Retina (tissue), 1 donor: ENCODE measurements at regions not wholly inside any gene's neighbourhood (a gene's known extent, or its start where the extent isn't known, plus 50 kb on each side); places are given as distances from the start of the nearest gene placed in this dataset.
"Not testable (repeated sequence)": the region's sequence is repeated elsewhere in the genome, so short reads cannot be mapped to it uniquely, and the experiment has no call there.

ENCODE experiments used
- DNase-seq: peaks from one replicate; pipeline ENCODE4 v3.0.0-alpha.2; 2016

DNA sequence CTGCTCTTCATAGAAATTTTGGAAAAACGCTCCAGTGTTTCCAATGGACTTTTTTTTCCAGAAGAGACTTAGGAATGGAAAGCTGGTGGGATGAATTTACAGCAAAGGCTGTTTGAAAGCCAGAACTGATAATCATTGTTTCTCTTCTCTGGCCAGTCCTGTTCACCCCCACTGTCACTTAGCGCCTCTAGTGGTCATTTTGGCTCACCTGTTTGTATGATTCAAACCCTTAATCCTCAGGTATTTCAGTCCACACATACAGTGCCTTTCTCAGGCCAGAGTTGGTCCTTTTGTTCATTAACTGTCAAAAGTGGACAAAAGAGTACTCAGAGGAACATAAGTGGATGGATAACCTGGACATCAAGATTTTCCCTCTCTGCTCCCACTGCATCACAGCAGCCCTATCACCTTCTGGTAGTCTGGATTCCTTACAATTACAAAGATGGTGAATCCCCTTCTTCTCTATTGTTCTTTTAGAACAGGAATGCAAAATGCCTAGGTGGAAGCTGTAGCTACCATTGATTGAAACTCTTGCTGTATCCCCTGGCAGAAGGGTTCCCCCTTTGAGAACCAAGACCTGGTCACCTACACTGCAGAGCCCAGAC, 177.6 kb upstream of the OLFM3 start:
- DNase-seq: no peak

DNA sequence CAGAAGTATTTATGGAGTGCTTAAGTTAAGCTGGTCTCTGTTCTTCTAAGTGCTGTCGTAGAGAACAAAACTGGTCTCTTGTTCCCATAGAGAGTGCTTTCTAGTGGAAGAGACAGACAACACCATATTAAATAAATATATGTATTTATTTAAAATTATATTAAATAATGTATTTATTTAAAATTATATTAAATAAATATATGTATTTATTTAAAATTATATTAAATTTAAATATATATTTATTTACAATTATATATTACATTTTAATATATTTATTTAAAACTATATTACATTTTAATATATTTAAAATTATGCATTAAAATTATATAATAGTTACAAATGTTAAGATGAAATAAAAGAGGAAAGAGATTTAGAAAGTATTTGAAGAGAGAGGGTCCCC, 175.5 kb upstream of the OLFM3 start:
- no peak for DNase-seq

DNA sequence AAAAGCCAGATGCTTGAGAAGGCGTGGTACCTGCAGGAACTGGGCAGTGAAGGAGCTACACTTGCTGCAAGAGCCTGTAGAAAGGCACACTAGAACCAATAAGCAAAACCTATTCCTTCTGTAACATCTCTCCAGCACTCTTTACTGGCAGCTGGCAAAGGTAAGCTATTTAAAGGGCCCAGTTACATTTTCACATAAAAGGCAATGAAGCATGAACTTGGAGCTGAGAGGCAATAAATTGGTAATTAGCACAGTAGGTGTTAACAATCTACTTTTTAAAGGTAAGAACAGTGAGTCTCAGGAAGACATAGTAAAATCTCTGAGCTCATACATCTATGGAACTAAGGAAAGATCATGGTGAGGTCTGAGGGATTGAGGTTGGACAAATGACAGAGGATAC, 167.1 kb upstream of the OLFM3 start:
- DNase-seq: no peak

DNA sequence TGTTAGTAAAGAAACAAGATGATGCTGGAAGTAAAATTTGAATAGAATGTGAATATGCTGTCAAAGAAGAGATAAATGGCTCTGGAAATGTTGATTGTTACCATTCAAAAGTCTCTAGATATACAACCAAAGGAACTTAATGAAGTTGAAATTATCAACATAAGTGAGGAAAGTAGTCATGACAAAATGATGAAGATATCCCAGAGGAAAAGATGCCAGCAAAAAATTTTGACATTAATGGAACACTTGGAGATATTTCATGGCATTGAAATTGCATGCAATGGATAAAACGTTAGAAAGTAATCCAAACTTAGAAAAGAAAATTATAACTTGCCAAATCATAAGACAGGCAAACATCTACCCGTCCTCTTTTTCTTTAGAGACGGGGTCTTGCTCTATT, 154.5 kb upstream of the OLFM3 start:
- no peak for DNase-seq

DNA sequence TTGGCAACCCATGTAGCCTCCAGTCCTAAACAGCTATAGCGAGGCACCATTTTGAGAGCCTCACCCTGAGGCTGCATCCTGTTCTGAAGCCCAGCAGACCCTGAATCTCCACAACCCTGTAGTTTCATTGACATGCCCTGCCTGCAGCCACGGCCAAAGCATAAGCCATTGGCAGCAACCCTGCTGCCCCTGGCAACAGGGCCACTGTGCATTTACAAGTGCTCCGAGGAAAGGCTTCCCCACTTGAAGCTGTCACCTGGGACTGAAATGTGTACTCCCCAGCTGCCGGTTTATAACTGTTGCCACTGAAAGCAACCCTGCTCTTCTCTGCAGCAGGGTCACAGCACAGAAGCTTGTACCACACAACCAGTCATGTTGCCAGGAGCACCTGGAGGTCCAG, 124.2 kb upstream of the OLFM3 start:
- DNase-seq: no peak

DNA sequence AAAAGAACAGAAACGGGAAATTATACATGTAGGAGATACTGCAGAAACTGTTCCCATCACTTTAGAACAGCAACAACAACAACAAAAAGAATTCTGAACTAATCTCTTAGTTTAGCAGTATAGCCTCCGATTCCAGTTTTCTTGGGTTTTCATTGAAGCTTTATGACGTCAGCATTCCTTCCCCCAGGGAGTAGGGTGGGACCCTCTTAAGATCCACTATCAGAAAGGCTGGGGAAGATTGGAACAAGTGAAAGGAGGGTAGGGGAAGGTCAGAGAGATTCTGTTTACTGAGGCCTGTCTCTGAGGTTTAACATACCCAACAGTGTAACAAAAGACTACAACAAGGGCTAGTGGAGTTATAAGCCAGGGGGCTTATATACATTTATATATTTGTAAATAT, 121.4 kb upstream of the OLFM3 start:
- no peak for DNase-seq

DNA sequence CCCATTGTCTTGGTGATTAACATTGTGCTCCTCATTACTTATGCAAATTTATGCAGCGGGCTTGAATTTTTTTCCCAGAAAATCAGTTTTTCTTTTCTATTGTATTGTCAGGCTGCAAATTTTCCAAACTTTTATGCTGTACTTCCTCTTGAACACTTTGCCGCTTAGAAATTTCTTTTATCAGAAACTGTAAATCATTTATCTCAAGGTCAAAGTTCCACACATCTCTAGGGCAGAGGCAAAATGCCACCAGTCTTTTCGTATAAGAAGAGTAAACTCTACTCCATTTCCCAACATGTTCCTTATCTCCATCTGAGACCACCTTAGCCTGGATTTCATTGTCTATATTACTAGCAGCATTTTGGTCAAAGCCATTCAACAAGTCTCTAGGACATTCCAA, 113.9 kb upstream of the OLFM3 start:
- no peak for DNase-seq

DNA sequence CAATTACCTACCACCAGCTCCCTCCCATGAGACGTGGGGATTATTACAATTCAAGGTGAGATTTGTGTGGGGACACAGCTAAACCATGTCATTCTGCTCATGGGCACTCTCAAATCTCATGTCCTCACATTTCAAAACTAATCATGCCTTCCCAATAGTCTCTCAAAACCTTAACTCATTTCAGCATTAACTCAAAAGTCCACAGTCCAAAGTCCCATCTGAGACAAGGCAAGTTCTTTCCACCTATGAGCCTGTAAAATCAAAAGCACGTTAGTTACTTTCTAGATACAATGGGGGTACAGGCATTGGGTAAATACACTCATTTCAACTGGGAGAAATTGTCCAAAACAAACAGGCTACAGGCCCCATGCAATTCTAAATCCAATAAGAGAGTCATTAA, 112.8 kb upstream of the OLFM3 start:
- not testable (repeated sequence) for DNase-seq

DNA sequence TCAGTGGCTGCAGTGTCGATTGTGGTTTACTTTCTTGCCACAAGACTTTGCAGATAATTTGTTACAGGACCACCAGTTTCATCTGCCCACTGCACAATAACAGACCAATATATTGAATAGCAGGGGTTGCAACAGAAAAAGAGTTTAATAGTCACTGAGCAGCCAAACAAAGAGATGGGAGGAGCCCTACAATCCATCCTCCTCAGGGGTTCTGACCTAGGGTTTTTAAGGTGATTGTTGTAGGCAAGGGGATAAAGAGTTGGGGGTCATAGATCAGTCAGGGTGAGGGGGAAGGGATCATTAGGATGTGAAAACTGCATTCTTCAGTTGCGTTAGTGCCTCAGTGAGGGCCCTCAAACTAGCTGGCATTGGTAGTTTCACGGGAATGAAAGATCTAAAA, 110.7 kb upstream of the OLFM3 start:
- no peak for DNase-seq

DNA sequence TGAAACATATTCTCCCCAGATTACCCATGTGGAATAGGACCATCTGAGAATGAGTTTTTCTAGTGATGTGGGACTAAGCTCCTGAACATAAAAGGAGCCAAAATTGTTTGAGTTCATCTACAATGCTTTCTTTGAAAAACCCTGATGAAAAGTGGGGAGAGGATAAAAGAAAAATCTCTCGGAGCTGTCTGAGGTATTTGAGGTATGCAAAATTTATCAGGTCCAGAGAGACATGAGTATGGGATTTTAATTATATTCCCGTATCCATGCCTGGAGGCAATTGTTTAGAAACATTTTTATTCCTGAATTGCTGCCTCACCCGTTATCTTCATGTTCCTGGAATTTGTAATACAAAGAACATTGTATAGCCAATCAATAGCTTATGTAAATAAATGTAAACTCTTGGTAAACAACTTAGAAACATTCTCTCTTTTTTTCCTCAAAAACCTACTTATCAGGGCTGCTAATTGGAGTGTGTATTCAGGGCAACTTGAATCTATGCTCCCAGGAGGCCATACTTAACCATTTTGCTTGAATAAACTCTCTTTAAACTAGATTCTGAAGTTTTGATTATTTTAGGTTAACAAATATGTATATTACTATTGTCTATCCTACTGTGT, 109.3 kb upstream of the OLFM3 start:
- DNase-seq: no peak

DNA sequence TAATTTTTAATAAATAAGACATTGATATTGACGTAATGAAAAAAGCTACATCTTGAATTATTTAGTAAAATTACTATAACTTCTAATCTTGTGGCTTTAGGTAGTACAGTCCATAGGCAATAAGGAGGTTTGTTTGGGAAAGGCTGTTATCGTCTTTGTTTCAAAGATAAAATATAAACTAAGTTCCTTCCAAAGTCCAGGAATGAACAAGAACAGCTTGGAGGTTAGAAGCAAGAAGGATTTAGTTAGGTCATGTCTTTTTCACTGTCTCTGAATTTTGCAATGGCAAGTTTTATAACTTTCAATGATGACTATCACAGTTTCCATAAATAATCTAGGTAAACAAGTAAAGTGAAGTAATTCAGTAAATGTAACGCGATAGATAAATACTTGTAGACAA, 106.9 kb upstream of the OLFM3 start:
- DNase-seq: no peak

DNA sequence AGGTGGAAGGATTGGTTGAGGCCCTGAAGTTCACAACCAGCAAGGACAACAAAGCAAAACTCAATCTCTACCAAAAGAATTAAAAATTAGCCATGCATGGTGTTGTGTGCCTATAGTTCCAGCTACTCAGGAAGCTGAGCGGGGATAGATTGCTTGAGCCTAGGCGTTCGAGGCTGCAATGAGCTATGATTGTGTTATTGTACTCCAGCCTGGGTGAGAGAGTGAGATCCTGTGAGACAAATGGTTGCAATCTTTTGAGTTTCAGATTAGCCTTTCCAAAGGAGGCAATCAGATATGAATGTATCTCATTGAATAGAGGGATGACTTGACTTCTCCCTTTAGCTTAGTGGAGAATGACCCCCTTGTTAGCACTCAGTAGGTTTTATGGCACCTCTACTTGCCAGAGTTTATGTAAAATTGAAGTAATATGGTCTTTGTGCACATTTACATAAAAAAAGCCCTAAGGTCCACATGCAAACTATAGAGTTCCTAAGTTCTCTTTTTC, 105.6 kb upstream of the OLFM3 start:
- DNase-seq: no peak

DNA sequence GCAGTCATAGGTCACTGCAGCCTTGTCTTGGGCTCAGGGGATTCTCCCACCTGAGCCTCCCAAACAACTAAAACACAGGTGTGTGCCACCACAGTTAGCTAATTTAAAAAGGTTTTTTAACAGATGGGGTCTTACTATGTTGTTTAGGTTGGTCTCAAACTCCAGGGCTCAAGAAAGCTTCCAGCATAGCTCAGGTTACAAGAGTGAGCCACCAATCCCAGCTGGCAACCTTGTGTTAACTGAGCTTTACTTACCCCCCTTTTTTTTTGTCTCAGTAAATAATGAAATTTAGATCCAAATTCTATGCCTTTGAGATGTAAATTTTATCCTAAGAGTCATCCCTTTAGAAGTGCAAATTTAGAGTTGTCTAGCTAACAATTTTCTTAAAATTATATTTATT, 103.9 kb upstream of the OLFM3 start:
- no peak for DNase-seq

DNA sequence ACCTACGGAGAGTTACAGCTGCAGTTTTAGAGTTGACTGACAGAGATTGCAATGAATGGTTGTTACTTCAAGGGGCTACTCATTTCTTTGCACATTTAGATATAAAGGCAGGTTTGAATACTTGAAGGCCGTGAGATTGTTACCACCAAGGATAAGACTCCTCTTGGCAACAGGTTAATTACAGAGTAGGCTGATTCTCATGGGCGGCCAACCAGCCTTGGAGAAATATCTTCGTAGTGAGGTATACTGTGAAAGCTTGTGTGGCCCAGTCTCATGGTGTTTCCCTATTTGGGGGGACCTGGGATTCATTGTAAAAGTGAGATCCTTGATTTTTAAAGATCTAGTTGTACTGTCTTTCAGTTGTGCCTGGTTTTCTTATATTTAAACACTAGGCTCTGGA, 103.2 kb upstream of the OLFM3 start:
- DNase-seq: no peak

DNA sequence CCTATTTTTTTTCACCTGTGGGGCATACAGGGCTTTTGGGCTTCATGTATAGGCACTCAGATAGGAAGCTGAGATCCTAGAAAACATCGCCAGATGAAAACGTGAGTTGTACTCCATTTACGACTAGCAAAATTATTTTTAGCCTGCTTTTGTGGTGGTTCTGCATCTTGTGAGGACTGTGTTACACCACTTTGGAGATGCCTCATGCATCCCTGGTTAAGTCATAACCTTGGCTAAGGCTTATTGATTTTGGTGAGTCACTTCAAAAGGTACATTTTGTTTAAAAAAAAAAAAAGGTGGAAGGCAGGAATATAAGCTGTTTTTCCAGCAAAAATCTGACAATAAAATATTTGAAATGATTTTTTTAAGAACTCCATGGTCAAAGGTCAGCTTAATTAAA, 101.8 kb upstream of the OLFM3 start:
- no peak for DNase-seq

DNA sequence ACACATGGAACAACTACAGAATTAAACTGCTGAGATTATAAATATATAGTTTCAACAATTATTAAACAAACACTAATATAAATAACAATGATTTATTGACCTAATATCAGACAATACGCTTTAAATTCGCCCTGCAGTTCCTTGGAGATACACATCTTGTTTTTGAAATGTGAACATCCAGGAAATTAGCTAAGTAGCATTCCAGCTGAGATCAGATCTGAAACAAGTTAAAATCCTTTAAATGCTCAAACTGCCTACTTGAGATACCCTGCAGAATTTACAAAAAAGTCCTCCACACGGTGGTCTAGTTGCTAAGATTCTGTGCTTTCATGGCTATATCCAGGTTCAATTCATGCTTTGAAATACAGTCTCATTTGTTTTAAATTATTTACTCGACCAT, 101.4 kb upstream of the OLFM3 start:
- DNase-seq: no peak

DNA sequence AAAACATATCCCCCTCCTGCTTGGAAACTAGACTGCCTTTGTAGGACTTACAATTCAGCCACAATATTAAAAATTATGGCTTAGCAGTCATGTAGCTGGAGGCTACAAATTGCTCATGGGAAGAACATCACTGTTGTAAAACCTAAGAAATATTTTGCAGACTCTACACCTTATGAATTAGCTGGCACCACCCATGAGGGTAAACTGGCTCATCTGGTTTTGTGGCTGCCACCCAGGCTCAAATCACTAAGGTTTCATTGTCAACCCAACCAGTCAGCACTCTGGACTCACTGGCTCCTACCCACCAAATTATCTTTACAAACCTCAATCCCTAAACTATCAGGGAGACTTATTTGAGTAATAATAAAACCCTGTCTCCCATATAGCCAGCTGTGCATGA, 100.7 kb upstream of the OLFM3 start:
- no peak for DNase-seq

DNA sequence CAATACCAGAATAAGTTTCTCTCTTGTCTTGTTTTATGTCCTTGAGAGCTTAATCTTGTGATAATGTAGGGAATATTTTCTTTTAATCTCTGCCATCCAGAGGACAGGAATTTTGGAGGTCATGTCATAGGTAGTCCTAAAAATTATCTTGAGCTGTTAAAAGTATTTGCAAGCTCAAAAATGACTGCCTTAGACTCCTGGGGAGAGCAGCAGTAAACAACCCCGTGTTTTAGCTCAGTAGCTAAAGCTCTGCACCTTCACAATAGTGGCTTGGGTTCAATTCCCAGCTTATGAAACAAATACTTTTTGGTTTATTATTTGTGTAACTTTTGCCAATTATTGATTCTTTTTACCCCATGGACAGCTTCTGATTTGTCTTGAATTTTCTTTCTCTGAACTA, 99.4 kb upstream of the OLFM3 start:
- DNase-seq: no peak

DNA sequence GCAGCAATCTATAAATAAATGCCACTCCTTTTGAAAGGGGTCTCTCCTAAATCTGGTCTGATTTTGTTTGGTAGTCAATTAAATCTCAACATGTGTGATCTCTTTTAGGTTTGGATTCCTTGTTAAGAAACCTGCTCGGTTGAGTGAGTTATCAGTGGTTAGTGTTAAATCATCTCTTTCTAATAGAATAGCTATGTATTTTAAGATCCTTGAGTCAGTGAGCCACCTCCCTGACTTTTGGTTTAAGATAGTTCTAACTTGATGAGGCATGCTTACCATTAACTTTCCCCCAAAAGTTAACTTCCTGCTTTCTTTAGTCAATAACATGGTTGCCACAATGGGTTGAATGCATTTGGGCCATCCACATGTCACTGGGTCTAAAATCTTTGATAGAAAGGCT, 93.1 kb upstream of the OLFM3 start:
- no peak for DNase-seq

DNA sequence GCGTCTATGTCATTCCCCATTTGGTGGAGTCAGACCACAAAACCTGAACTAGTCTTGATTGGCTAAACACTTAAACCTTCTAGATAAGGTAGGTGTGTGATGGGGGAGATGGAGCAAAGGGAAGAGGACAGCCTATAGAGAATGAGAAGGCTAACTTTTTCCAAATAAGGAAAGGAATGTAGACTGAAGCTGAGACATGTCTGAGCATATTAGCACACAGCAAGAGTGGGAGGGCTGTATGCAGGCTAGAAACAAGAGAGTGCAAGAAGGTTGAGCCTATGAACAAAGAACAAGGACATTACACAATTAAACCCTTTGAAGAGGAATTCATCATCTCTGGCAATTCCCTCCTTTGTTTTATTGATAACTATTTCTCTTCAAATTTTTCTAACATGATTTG, 89.2 kb upstream of the OLFM3 start:
- DNase-seq: no peak

DNA sequence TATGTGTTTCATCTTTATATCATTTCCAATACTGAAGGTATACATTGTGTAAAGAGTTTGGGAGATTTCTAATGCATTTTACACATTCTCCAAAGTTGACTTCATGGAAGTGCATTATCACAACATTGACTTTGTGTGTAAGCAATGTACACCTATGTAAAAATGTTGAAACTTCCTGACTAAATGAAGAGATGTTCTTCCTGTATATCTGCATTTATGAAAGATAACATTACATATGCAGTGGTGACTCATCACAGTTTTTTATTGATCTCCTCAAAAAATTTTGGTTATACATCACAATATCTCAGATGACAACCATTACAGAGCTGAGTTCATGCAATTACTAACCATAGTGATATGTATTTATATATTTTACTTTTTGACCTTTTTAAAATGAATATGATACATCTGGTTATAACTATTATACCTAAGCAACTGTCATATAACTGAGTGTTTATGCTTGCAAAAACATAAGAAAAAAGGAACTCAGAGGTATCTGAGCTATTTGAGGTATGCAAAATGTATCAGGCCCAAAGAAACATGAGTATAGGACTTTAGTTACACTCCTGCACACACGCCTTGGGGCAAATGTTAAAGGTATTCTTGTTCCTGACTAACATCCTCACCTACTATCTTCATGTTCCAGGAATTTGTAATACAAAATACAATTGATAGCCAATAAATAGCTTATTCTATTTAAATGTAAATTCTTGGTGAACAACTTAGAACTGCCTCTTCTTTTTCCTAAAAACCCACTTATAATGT, 88.2 kb upstream of the OLFM3 start:
- no peak for DNase-seq

DNA sequence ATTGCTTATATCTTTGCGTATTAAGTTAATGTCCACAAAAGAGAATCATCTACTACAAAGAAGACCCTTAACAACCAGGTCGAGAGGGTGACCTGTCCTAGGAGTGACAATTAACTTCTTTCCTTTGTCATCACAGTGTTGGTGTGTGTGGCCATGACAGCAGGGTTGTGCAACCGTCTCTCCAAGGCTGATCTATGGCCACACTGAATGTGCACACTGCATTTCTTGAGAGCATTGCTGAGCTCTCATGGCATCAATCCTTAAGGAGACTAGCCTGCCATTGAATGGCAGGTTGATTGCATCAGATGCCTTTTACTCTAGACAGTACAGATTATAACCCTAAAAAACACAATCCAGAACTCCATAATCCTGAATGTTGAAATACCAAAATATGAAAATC, 86.5 kb upstream of the OLFM3 start:
- no peak for DNase-seq

DNA sequence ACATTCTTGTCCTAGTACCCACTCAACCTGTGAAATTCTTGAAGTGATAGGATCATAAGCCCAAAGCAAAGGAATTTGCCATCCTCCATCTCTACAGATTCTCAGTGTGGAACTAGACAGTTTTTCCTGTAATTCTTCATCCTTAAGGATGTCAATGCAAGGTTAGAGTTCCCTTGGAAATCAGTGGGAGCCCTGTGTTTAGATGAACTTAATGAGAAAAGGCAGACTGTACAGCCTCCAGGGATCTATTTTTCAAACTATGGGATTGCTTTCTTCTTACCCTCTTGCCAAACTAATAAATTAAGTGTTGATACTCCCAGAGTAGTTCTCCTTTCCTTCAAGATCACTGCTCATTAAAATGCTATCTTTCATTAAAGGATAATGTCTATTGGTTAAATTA, 78.1 kb upstream of the OLFM3 start:
- DNase-seq: no peak

DNA sequence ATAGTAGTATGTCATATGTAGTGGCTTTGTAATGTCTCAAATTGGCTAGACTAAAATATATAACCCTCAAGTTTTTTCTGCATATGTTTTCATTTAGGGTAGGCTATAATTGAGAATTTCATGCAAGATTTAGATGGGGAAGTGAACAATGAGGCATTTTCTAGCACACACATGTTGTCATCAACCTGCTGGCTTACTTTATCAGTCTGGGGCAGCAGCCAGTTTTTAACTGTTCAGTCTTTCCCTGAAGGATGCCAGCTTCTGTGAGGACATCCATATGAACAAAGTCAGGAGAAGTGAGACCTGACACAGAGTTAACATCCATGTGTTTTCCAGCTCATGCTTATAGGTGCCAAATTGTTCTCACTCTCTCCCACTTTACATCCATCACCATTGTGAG, 74.7 kb upstream of the OLFM3 start:
- no peak for DNase-seq

DNA sequence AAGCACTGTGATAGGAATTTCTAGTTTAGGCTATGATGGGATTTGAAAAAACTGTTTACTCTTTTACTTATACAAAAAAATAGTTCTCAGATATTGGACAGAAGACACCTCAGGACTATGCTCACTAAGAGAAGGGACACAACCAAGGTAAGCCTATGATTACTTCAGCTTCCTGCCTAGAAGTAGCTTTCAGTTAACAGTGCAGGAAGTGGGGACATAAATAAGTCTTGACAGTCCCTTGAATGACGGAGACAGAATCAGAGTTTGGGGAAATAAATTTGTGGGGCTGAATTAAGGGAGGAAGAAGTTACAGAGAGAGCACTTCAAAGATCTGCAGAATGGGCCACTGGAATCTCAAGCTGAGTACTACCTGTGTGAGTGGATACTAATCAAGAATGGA, 53.8 kb upstream of the OLFM3 start:
- no peak for DNase-seq
